ENCODE measurements at regions not wholly inside any gene's neighbourhood (a gene's known extent, or its start where the extent isn't known, plus 50 kb on each side); places are given as distances from the start of the nearest gene placed in this dataset.

DNA sequence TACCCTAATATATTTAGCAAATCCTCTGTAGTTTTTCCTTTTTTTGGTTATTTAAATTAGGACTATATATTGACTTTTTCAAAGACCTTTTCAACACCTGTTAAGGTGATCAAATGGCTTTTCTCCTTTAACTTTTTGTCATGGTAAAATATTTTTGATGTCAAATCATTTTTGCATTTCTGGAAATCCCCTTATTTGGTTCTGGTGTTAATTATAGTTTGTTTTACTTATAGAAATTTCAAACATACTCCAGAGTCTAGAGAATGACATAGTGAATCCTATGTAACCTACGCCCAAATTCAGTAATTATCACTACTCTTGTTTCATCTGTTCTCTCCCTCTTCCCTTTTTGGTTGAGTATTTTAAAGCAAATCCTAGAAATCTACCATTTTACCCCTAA, 121.3 kb upstream of the TBL1XR1 start:
- no peaks in the 10 kb centered on the region for H3K9me3 ChIP-seq (ENCODE audit: control insufficient read depth in 1 of 2, low read length in 2 of 2)
- no peaks in the 10 kb centered on the region for H3K36me3 ChIP-seq (ENCODE audit: control insufficient read depth in 1 of 2, insufficient read depth in 2 of 2, low read length in 2 of 2)
- no peak overlapping the region for H3K27ac ChIP-seq (ENCODE audit: low read depth, low read length)
- H3K4me3 ChIP-seq (ENCODE audit: low read depth in 1 of 2, low read length in 2 of 2), result no peak overlapping the region
- no peak overlapping the region for H3K9ac ChIP-seq (ENCODE audit: low read depth in 1 of 2, low read length in 2 of 2)
- peaks cover 0 to 11% of the 10 kb centered on the region in 2 donors for H3K4me1 ChIP-seq (ENCODE audit: control insufficient read depth in 1 of 2, insufficient read depth in 2 of 2, low read length in 2 of 2)
- H3K27me3 ChIP-seq (ENCODE audit: control insufficient read depth in 1 of 2, insufficient read depth in 2 of 2, low read length in 2 of 2), result no peaks in the 10 kb centered on the region

DNA sequence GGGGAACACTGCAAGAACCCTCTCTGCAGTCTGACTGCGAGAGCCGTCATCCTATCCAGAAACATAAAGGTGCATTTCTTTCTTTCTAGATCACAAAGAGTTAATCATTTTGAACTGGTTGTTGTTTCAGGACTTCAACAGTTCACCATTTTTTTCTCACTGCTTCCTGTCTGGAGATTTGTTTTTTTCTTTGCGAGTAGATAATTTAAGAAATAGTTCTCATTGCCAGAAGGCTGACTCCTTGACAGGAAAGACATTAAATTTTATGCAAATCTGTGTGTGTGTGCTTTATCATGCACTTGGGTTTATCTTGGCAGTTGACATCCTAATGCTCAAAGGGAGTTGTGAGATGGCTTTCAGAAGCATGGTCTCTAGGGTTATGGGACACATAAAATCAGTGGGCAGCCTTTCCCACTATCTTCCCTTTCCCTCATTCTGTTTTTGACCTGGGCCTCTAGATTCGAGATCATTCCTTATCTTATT, 123.5 kb upstream of the TBL1XR1 start:
- no peak overlapping the region for H3K27ac ChIP-seq (ENCODE audit: low read depth, low read length)
- H3K9me3 ChIP-seq (ENCODE audit: control insufficient read depth in 1 of 2, low read length in 2 of 2), result no peaks in the 10 kb centered on the region
- no peaks in the 10 kb centered on the region for H3K27me3 ChIP-seq (ENCODE audit: control insufficient read depth in 1 of 2, insufficient read depth in 2 of 2, low read length in 2 of 2)
- H3K9ac ChIP-seq (ENCODE audit: low read depth in 1 of 2, low read length in 2 of 2), result no peak overlapping the region
- H3K4me1 ChIP-seq (ENCODE audit: control insufficient read depth in 1 of 2, insufficient read depth in 2 of 2, low read length in 2 of 2), result peaks cover 0 to 11% of the 10 kb centered on the region in 2 donors
- no peaks in the 10 kb centered on the region for H3K36me3 ChIP-seq (ENCODE audit: control insufficient read depth in 1 of 2, insufficient read depth in 2 of 2, low read length in 2 of 2)
- no peak overlapping the region for H3K4me3 ChIP-seq (ENCODE audit: low read depth in 1 of 2, low read length in 2 of 2)

DNA sequence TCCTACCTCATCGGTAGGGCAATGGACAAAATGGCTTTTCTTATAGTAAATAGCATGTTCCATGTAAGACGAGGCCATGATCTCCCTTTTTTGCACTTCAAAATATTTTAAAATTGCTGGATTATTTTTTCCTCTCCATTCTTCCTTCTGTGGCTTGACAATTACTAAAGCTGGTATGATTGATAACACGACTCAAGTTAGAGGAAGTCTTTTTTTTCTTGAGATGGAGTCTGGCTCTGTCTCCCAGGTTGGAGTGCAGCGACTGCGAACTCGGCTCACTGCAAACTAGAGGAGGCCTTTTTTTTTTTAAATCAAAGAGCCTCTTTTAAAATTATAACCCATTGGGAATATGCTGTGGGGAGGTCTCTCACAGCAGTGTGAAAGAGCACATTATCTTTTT, 124.5 kb upstream of the TBL1XR1 start:
- no peak overlapping the region for H3K9ac ChIP-seq (ENCODE audit: low read depth in 1 of 2, low read length in 2 of 2)
- no peaks in the 10 kb centered on the region for H3K36me3 ChIP-seq (ENCODE audit: control insufficient read depth in 1 of 2, insufficient read depth in 2 of 2, low read length in 2 of 2)
- peaks cover 0 to 11% of the 10 kb centered on the region in 2 donors for H3K4me1 ChIP-seq (ENCODE audit: control insufficient read depth in 1 of 2, insufficient read depth in 2 of 2, low read length in 2 of 2)
- no peak overlapping the region for H3K27ac ChIP-seq (ENCODE audit: low read depth, low read length)
- H3K9me3 ChIP-seq (ENCODE audit: control insufficient read depth in 1 of 2, low read length in 2 of 2), result no peaks in the 10 kb centered on the region
- H3K27me3 ChIP-seq (ENCODE audit: control insufficient read depth in 1 of 2, insufficient read depth in 2 of 2, low read length in 2 of 2), result no peaks in the 10 kb centered on the region
- no peak overlapping the region for H3K4me3 ChIP-seq (ENCODE audit: low read depth in 1 of 2, low read length in 2 of 2)

DNA sequence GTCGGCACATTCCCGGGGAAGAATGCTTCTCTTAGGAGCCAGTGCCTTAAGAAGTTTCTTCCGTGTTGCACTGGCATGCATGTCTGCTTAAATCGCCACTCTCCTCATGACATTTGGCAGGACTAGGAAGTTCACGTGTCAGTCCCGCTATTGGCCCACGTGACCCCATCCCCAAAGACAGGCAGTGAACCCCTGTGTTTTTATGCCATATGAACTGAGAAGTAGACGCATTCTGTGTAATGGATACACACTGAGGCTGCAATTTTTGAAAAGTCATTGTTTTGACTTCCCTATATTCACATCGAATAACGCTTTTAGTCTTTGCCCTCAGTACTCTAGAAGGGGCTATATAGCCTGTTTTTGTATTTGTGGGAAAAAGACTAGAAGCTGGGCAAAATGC, 125.6 kb upstream of the TBL1XR1 start:
- Histone ChIP-seq H3K9me3 (ENCODE audit: control insufficient read depth in 1 of 2, low read length in 2 of 2) (no peaks in the 10 kb centered on the region), H3K27me3 (ENCODE audit: control insufficient read depth in 1 of 2, insufficient read depth in 2 of 2, low read length in 2 of 2) (no peaks in the 10 kb centered on the region), H3K9ac (ENCODE audit: low read depth in 1 of 2, low read length in 2 of 2) (no peak overlapping the region), H3K4me1 (ENCODE audit: control insufficient read depth in 1 of 2, insufficient read depth in 2 of 2, low read length in 2 of 2) (peaks cover 0 to 11% of the 10 kb centered on the region in 2 donors), H3K27ac (ENCODE audit: low read depth, low read length) (no peak overlapping the region), H3K36me3 (ENCODE audit: control insufficient read depth in 1 of 2, insufficient read depth in 2 of 2, low read length in 2 of 2) (no peaks in the 10 kb centered on the region), H3K4me3 (ENCODE audit: low read depth in 1 of 2, low read length in 2 of 2) (no peak overlapping the region)

DNA sequence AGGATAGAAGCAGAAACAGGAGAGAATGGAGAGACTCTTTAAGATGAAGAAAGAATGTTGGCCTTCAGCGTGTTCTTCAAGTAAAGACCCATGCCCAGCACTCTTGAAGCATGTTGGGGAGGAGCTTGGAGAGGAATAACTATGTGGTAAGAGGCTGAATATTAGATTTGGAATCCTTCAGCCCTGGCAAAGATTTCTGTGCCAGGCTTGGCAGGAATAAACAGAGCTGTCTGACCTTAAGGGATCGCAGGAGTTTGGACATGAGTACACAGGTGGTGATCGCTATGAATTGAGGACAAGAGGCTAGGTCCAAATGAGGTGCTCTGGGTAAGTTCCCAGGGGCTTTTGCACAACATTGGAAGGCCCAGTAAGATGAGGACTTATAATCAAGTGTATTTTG, 132.6 kb upstream of the TBL1XR1 start:
- H3K9ac ChIP-seq (ENCODE audit: low read depth in 1 of 2, low read length in 2 of 2), result no peak overlapping the region
- H3K4me1 ChIP-seq (ENCODE audit: control insufficient read depth in 1 of 2, insufficient read depth in 2 of 2, low read length in 2 of 2), result peaks cover 0 to 10% of the 10 kb centered on the region in 2 donors
- H3K4me3 ChIP-seq (ENCODE audit: low read depth in 1 of 2, low read length in 2 of 2), result no peak overlapping the region
- H3K27me3 ChIP-seq (ENCODE audit: control insufficient read depth in 1 of 2, insufficient read depth in 2 of 2, low read length in 2 of 2), result no peaks in the 10 kb centered on the region
- no peaks in the 10 kb centered on the region for H3K9me3 ChIP-seq (ENCODE audit: control insufficient read depth in 1 of 2, low read length in 2 of 2)
- no peaks in the 10 kb centered on the region for H3K36me3 ChIP-seq (ENCODE audit: control insufficient read depth in 1 of 2, insufficient read depth in 2 of 2, low read length in 2 of 2)
- H3K27ac ChIP-seq (ENCODE audit: low read depth, low read length), result no peak overlapping the region

DNA sequence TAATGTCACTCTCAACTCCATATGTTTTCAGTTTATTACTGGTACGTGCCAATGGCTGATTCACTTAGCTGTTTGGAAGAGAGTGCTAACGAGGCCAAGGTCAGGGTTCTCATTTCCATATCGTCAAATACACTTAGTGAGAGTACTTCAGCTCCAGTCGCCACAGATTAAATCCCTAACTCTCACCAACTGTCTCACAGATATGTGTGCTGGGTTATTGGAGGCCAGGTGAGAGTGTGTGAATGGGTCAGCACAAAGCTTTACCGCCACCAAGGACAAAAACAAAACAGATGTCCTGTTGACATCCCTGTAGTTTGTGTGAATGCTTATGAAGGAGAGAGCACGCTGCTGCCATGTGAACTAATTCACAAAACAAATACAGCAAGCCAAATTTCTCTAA, 133.5 kb upstream of the TBL1XR1 start:
- Histone ChIP-seq H3K9me3 (ENCODE audit: control insufficient read depth in 1 of 2, low read length in 2 of 2) (no peaks in the 10 kb centered on the region), H3K27ac (ENCODE audit: low read depth, low read length) (no peak overlapping the region), H3K4me3 (ENCODE audit: low read depth in 1 of 2, low read length in 2 of 2) (no peak overlapping the region), H3K9ac (ENCODE audit: low read depth in 1 of 2, low read length in 2 of 2) (no peak overlapping the region), H3K27me3 (ENCODE audit: control insufficient read depth in 1 of 2, insufficient read depth in 2 of 2, low read length in 2 of 2) (no peaks in the 10 kb centered on the region), H3K36me3 (ENCODE audit: control insufficient read depth in 1 of 2, insufficient read depth in 2 of 2, low read length in 2 of 2) (no peaks in the 10 kb centered on the region), H3K4me1 (ENCODE audit: control insufficient read depth in 1 of 2, insufficient read depth in 2 of 2, low read length in 2 of 2) (peaks cover 4 to 16% of the 10 kb centered on the region in 2 donors)

DNA sequence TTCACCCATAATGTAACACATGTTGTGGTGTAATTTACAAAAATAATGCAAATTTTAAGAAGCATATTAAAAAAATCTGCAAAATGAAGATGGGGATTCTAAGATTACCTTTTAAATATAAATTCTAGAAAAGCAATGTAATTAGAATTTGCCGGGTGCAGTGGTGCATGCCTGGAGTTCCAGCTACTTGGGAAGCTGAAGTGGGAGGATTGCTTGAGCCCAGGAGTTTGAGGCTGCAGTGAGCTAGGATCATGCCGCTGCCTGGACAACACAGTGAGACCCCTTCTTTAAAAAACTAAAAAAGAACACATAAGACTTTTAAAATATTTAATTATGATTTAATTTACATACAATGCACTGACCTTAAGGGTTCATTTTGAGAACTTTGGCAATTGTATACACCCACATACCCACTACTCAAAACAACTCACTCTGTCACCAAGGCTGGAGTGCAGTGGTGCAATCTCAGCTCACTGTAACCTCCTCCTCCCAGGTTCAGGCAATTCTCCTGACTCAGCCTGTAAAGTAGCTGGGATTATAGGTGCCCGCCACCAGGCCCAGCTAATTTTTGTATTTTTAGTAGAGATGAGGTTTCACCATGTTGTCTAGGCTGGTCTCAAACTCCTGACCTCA, 134.0 kb upstream of the TBL1XR1 start:
- Histone ChIP-seq H3K27me3 (ENCODE audit: control insufficient read depth in 1 of 2, insufficient read depth in 2 of 2, low read length in 2 of 2) (no peaks in the 10 kb centered on the region), H3K4me3 (ENCODE audit: low read depth in 1 of 2, low read length in 2 of 2) (no peak overlapping the region), H3K4me1 (ENCODE audit: control insufficient read depth in 1 of 2, insufficient read depth in 2 of 2, low read length in 2 of 2) (peaks cover 6 to 21% of the 10 kb centered on the region in 2 donors), H3K36me3 (ENCODE audit: control insufficient read depth in 1 of 2, insufficient read depth in 2 of 2, low read length in 2 of 2) (no peaks in the 10 kb centered on the region), H3K9me3 (ENCODE audit: control insufficient read depth in 1 of 2, low read length in 2 of 2) (no peaks in the 10 kb centered on the region), H3K27ac (ENCODE audit: low read depth, low read length) (no peak overlapping the region), H3K9ac (ENCODE audit: low read depth in 1 of 2, low read length in 2 of 2) (no peak overlapping the region)

DNA sequence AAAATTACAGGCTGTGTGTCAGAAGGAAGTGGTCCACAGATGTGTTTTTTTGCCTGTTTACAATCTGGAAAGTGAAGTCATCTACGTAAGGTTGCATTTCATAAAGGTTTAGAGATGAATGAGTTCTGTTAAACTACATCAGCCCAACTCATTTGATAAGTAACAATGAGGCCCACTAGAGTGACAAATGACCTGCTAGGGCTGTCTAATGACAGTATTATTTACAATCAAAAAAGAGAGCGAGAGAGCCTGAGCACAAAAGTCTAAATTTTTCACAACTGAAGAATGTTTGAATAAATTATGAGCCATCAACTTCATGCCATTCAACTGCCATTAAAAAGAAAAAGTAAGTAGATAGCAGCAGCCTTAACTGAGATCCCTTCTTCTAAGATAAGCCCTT, 135.7 kb upstream of the TBL1XR1 start:
- H3K9me3 ChIP-seq (ENCODE audit: control insufficient read depth in 1 of 2, low read length in 2 of 2), result no peaks in the 10 kb centered on the region
- no peak overlapping the region for H3K9ac ChIP-seq (ENCODE audit: low read depth in 1 of 2, low read length in 2 of 2)
- H3K27me3 ChIP-seq (ENCODE audit: control insufficient read depth in 1 of 2, insufficient read depth in 2 of 2, low read length in 2 of 2), result no peaks in the 10 kb centered on the region
- no peaks in the 10 kb centered on the region for H3K36me3 ChIP-seq (ENCODE audit: control insufficient read depth in 1 of 2, insufficient read depth in 2 of 2, low read length in 2 of 2)
- no peak overlapping the region for H3K27ac ChIP-seq (ENCODE audit: low read depth, low read length)
- peaks cover 18 to 35% of the 10 kb centered on the region in 2 donors for H3K4me1 ChIP-seq (ENCODE audit: control insufficient read depth in 1 of 2, insufficient read depth in 2 of 2, low read length in 2 of 2)
- H3K4me3 ChIP-seq (ENCODE audit: low read depth in 1 of 2, low read length in 2 of 2), result no peak overlapping the region

DNA sequence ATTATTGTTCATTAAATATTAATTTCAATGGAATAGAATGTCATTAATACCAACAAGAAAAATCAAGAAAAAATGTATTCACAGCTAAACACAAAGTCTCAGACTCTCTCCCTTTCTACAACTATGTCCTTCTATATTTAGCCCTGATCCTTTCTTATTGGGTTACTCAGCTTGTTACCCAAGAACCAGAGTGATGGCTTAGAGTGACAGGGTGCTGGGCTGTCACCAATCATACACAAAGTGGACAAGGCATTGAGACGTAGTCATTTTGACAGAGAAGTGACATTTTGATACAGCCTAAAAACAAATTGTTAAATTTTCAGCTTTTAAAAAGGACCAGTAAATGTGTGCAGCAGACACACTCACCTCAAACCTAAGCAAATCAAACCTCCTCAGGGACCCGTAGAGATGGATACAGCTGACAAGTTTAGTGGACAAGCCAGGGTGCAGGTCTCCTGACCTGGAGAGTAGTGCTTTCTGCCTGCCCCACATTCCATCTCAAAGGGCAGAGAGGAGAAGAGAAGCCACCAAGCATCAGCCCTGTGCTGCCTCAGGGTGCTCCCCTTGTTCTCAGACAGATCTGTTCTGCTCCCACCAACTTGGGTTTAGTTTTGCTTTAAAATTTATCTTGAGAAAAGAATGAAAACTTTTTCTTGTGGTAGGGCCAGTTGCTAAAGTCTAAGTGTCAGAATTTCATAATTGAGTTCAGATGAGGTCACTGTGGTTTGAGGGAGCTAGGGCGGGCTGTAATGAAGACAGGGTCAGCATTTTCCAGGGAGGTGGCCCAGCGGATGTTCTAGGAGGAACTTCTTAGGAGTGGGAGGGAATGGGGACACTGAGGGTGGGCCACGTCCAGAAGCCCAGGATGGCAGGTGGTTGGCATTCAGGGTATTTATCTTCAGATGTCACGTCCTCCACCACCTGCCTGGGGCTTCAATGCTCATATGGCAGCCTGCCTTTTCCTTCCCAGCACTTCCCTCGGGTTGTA, 136.5 kb upstream of the TBL1XR1 start:
- no peaks in the 10 kb centered on the region for H3K27me3 ChIP-seq (ENCODE audit: control insufficient read depth in 1 of 2, insufficient read depth in 2 of 2, low read length in 2 of 2)
- H3K27ac ChIP-seq (ENCODE audit: low read depth, low read length), result no peak overlapping the region
- H3K4me1 ChIP-seq (ENCODE audit: control insufficient read depth in 1 of 2, insufficient read depth in 2 of 2, low read length in 2 of 2), result peaks cover 21 to 41% of the 10 kb centered on the region in 2 donors
- no peaks in the 10 kb centered on the region for H3K36me3 ChIP-seq (ENCODE audit: control insufficient read depth in 1 of 2, insufficient read depth in 2 of 2, low read length in 2 of 2)
- no peak overlapping the region for H3K9ac ChIP-seq (ENCODE audit: low read depth in 1 of 2, low read length in 2 of 2)
- H3K4me3 ChIP-seq (ENCODE audit: low read depth in 1 of 2, low read length in 2 of 2), result no peak overlapping the region
- H3K9me3 ChIP-seq (ENCODE audit: control insufficient read depth in 1 of 2, low read length in 2 of 2), result no peaks in the 10 kb centered on the region

DNA sequence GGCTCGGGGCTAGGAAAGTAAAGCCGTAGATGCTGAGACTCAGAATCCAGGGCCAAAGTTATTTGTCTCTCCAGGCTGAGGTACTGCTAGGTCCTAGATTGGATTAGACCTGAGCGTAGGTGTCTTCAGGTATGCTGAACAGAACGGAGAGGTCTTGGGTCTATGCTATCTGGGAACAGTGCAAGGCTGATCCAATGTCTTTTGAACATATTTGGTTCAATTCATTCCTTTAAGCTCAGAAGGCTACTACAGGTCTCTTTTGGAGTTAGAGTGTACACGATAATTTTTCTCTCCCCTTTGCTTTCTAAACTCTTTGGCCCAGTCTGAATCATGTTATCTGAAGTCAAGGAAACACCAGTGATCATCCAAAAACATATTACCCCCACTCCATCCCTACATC, 137.5 kb upstream of the TBL1XR1 start:
- Histone ChIP-seq H3K27ac (ENCODE audit: low read depth, low read length) (no peak overlapping the region), H3K36me3 (ENCODE audit: control insufficient read depth in 1 of 2, insufficient read depth in 2 of 2, low read length in 2 of 2) (no peaks in the 10 kb centered on the region), H3K27me3 (ENCODE audit: control insufficient read depth in 1 of 2, insufficient read depth in 2 of 2, low read length in 2 of 2) (no peaks in the 10 kb centered on the region), H3K4me3 (ENCODE audit: low read depth in 1 of 2, low read length in 2 of 2) (no peak overlapping the region), H3K9me3 (ENCODE audit: control insufficient read depth in 1 of 2, low read length in 2 of 2) (no peaks in the 10 kb centered on the region), H3K9ac (ENCODE audit: low read depth in 1 of 2, low read length in 2 of 2) (no peak overlapping the region), H3K4me1 (ENCODE audit: control insufficient read depth in 1 of 2, insufficient read depth in 2 of 2, low read length in 2 of 2) (peaks cover 25 to 46% of the 10 kb centered on the region in 2 donors)

Data from duodenal mucosa (tissue), 2 donors.